G401.6 (cell line): ENCODE measurements at regions not wholly inside any gene's neighbourhood (a gene's known extent, or its start where the extent isn't known, plus 50 kb on each side); places are given as distances from the start of the nearest gene placed in this dataset.

Experiments used
- FAIRE-seq: peaks from 2 replicates; lab custom pipeline; 2012; peaks lifted over from hg19 to GRCh38; lab: Jason Lieb, UNC

GRCh38 chr10:64211466-64211865 is 690.3 kb downstream of the REEP3 start:
- no peak for FAIRE-seq

GRCh38 chr10:64215088-64215487 is 693.9 kb downstream of the REEP3 start:
- no peak for FAIRE-seq

GRCh38 chr10:64219271-64220025 is 698.2 kb downstream of the REEP3 start:
- FAIRE-seq: no peak

GRCh38 chr10:64234489-64234888 is 713.3 kb downstream of the REEP3 start:
- FAIRE-seq: no peak

GRCh38 chr10:64257704-64258103 is 736.5 kb downstream of the REEP3 start:
- no peak for FAIRE-seq

DNA sequence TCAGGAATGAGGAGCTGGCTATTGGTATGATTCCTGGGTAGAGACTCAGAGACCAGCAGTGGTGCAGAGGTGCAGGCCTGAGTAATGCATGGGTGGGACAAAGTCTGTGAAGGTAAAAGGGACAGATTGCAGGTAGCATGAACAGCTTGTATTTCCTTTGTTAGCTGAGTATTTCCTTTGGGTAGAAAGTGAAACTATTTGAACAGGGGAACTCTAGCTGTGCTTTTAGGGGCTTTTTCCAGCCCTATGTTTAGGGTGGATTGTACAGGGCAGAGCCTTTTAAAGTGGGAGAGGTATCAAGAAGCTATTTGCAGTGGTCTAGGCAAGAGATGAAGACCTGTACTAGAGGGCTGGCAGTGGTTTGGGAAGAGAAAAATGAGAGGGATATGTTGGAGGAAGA is 739.9 kb downstream of the REEP3 start:
- no peak for FAIRE-seq

- FAIRE-seq: no peak
Measured at GRCh38 chr10:64261676-64262075, 740.5 kb downstream of the REEP3 start.

GRCh38 chr10:64265961-64266360 is 744.8 kb downstream of the REEP3 start:
- no peak for FAIRE-seq

DNA sequence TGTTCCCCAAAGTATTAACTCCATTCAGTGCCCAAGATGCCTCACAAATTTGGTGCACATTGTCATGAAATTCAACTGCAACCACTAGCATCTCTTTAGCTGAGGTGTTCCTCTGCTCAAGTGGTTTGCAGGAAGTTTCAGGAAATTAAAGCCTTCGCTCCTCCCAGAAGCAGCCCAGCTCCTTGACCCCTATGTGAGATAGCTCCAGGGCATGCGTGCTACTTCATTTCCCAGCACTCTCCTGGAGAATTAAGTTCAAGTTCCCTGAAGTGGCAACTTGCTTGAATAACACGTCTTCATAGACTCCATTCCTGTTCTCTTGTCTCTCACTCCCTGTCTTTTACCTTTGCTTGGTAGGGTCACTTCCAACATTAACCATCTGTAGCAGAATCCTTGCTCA is 750.3 kb downstream of the REEP3 start:
- FAIRE-seq: no peak

DNA sequence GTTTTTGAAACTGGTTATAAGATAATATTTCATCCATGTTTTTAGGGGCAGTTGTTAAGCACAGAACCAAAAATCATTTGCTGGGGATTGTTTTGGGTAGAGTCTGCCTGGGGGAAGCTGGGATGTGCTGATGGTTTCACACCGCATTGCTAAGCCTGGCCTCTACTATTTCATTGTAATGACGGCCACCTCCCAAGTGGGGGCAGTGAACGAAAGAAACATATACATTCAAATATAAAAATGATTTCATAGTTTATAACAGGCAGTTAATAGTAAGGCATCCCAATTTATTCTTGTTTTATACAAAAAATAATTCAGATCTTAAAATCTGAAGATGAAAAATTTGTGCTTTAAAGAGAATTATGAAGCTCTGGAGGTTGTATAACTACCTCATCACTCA is 750.8 kb downstream of the REEP3 start:
- no peak for FAIRE-seq

- no peak for FAIRE-seq
Measured at GRCh38 chr10:64275001-64275400, 753.8 kb downstream of the REEP3 start.

DNA sequence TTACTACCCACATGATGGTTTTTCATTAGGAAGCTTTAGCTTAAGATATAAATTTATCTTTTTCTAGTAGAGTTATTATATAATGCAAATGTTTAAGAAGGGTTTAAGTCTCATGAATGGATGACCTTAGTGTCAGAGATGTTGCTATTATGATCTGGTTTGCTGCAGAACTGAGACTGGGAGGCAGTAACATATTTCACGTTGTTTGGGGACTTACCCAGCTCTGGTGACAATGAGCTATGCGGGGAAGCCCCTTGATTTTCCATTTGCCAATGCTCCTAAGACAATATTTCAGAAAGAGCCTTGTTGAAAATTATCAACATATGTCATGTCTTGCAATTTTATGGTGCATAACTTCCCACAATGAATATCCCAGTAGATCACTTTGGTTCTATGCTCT is 754.6 kb downstream of the REEP3 start:
- FAIRE-seq: no peak

DNA sequence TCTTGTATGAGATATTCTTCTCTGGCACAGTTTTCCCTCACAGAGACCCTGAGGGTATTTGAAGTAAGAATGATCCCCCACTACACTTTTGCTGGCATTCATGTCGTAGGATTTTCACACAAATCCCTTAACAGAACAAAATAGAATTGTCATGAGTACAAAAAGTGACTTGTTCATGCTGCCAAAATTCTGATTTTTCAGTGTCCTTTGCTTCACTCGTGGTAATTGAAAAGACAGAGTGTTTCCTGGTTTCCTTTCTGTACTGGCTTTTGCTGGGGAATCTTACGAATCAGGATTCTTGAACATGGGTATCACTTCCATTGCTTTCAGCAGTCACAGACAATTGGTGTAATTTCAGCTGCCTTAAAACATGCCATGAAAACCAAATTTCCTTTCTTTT is 756.3 kb downstream of the REEP3 start:
- no peak for FAIRE-seq

- no peak for FAIRE-seq
Measured at GRCh38 chr10:64283621-64284020, 762.4 kb downstream of the REEP3 start.

DNA sequence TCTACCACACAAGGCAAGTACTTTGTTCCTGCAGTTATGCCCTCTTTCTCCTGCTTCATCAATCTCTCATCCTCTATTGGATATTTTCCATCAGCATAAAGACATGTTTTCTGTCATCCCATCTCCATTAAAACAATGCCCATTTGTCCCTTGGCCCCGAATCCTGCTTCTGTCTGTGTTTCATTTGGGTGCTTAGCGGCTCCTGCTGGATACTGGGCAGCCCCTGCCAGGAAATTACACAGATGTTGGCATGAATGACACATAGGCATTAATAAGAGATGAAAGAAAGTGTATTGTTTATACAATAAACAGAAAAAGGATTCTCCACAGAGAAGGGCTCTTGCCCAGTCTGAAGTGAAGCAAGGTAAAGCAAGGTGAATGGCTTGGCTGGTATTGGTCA is 765.3 kb downstream of the REEP3 start:
- FAIRE-seq: no peak

DNA sequence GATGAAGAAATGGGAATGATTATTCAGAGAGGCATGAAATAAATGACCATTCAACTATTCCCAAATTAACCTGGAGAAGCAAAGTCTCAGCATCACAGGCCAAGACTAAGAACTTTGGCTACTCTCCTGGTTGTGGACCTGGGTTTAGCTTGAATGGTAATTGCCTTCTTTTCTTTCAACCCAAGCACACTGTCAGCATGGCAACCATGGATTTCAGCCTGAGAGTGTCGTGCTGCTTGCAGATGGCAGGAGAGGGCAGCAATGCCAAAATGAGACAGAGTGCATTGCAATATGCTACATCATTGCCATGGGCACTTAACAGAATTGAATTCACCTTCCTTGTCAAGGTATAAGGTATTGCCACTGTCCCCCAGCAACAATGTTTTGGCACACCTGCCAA is 767.2 kb downstream of the REEP3 start:
- FAIRE-seq: no peak

DNA sequence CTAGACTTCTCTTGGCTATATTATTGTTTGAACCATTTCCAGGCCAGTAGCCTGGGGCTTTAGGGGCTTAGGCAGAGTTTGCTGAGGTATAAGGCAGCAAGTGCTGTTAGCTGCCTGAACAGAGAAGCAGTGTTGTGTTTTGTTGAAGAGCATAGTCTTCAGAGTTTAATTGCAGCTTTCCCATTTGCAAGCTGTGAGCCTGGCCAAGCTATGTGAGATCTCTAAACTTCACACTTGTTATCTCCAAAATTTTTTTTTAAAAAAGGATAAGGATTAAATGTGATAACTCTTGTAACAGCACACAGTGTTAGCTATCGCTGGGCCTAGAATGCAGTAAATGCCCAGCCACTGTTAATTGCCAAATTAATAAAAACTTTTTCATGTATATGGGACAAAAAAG is 782.4 kb downstream of the REEP3 start:
- FAIRE-seq: no peak

- no peak for FAIRE-seq
Measured at GRCh38 chr10:64306729-64307327, 785.6 kb downstream of the REEP3 start.

DNA sequence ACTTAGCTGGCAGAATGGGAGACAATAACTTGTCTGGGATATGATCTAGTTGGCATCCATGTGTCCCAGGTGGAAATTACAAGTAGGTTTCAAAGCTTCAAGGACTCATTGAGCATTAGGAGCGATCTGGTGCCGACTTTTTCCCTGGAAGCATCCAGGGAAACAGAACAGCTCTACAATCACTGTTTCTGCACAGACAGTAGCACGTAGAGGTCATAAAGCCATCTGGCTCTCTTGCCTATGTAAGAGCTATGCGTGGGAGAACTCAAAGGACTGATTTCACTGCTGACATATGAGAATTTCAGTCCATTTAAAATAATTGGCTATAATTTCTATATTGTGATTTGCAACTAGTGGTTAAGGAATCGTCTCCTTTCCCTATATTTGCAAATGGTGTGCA is 791.7 kb downstream of the REEP3 start:
- FAIRE-seq: no peak

- no peak for FAIRE-seq
Measured at GRCh38 chr10:64313967-64314366, 792.8 kb downstream of the REEP3 start.

DNA sequence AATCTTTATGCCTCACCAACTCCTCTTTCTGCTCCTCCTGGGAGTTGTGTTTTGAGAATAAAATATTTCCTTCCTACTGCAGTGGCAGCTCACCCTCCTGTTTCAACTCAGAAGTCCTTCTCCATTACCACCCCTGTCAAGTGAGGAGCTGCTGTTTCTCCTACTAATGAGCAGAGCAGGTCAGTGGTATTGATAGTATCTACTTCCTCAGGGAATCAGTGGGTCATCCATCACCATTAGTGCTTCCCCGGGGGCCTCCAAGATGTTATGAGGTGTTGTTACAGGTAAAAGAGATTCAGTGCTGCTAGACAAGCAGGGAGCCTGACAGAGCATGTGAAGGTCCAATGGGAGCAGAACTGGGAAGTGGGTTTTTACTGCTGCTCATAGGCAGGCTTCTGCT is 795.2 kb downstream of the REEP3 start:
- no peak for FAIRE-seq

DNA sequence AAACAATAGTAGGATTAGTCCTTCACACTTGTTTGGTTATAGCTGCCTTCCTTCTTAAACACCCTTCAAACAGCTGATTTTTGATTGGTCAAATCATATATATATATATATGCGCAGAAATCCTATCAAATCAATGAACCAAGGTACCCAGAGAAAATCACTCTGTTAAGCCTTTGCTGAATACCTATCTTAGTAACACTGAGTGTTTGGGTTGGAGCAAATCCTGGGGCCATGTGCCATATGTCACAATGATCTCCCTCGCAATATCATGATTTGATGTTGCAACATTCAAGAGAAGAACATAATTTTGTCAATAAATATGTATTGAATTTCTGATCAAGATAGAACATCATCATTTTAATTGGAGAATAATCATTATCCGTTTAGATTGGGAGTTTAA is 795.6 kb downstream of the REEP3 start:
- no peak for FAIRE-seq

DNA sequence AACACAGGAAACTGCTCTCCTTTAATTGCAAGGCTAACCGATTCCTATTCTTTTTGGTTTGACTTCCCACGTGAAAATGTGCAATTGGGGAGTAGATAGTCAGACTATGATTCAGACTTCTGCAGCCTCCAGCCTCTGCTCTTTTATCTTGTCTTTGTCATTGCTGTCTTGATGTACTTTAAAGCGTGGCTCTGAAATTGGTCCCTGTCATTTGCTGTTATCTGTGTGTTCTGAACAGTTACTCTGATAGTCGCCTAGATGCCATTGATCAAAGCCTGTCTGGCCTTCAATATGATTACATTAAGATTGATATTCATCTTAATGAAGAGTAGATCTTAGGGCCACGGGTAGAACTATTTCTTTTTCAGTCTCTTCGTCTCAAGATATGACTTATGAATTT is 799.2 kb downstream of the REEP3 start:
- FAIRE-seq: no peak

DNA sequence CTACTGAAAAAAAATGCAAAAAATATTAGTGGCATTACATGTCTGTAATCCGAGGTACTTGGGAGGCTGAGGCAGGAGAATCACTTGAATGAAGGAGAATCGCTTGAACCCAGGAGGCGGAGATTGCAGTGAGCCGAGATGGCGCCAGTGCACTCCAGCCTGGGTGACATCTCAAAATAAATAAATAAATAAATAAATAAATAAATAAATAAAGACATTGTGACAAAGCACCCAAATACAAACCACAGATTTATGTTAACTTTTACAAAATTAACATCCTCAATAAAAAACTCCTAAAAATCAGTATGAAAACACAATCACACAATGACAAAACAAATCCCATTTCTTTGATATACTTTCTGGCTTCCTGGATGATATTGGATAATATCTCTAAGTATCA is 808.3 kb downstream of the REEP3 start:
- no peak for FAIRE-seq
